Iris pigment epithelial cell (primary cell): ENCODE measurements at regions not wholly inside any gene's neighbourhood (a gene's known extent, or its start where the extent isn't known, plus 50 kb on each side); places are given as distances from the start of the nearest gene placed in this dataset.
"Not testable (repeated sequence)": the region's sequence is repeated elsewhere in the genome, so short reads cannot be mapped to it uniquely, and the experiment has no call there.

ENCODE experiments used
- DNase-seq: peaks from one replicate; pipeline ENCODE4 v3.0.0-alpha.2; 2011; ENCODE audit warnings: low read depth

DNA sequence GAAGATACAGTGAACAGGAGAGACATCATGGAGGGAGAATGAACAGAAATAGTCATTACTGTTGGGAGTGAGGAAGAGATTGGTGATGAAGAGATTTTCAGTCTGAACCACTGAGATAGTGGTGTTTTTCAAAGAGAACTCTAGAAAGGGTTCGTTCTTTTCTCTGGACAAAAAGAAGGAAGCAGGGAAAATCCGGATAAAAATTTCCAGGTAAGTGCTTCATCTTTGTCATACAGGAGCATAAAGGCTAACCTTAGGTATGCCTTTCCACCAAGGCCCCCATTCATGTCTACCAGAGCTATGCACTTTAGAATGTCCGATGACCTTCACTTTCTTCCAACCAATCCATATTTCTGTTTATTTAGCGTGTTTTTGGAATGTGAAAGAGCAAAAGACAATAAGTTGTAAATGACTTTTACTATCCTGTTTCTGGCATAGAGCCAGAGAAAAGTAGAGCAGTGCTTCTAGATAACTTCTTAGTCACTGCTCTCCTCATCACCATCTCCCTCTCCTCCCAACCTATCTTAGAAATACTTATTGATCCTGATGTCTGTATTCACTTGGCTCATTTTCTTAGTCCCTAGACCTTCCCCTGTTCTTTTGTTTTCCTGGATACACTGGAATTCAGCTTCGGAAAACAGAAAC is 116.5 kb downstream of the TTC6 start:
- no peak for DNase-seq

GRCh38 chr14:37712476-37712860 is 117.0 kb downstream of the TTC6 start:
- not testable (repeated sequence) for DNase-seq

DNA sequence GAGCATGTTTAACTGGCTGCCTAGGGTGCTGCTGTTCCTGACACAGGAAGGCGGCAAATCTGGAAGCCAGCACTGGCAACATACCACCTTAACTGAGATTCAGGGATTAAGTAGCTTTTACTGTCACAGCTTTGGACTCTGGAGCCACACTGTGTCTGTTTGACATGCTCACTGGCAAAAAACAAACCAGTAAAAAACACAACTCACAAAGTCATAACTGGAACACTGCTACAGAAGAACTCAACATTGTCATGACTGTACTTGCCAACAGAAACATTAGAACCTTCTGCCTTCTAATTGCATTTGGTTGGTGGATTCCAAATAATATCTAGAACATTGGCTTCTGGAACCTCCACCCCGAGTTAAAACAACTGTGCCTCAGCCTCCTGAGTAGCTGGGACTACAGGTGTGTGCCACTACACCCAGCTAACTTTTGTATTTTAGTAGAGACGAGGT is 117.6 kb downstream of the TTC6 start:
- no peak for DNase-seq

DNA sequence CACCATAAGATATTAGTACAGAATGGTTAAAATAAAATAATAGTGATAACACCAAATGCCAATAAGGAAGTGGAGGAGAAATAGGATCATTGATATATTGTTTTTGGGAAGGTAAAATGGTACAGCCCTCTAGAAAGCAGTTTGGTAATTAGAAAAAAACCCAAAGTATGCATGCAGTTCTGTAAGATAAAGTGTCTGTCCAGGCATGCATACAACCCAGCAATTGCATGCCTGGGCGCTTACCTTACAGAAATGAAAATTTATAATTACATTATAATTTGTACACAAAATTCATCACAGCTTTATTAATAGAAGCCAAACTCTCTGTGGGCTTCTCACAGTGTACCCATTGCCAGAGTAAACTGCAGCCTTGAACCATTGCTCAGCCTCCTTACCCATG is 124.7 kb downstream of the TTC6 start:
- DNase-seq: no peak

DNA sequence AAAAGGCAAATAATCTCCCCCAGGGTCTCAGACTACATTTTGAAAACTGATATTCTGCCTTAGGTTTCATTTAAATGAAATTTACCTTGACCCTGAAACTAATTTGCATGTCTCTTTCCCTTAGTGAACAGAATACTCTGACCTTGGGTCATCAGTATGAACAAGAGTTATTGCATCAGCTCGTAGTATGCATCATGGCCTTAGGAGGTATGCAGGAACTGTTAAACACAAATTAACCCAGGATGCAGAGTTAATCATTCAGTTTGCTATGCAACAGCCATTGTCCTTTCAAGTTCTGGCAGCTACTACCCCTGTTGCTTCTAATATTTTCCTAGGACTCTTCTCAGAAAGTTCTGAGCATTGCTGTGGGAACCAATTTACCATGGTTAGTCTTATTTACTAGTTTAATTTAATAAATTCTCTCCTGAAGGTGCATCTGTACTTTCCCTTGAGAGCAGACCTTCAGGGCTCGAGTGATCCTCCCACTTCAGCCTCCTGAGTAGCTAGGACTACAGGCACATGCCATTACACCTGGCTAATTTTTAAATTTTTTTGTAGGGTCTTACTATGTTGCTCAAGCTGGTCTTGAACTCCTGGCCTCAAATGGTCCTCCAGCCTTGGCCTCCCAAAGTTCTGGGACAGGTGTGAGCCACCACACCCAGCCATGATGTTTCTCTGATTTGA is 126.7 kb downstream of the TTC6 start:
- DNase-seq: peak; percentile 68

DNA sequence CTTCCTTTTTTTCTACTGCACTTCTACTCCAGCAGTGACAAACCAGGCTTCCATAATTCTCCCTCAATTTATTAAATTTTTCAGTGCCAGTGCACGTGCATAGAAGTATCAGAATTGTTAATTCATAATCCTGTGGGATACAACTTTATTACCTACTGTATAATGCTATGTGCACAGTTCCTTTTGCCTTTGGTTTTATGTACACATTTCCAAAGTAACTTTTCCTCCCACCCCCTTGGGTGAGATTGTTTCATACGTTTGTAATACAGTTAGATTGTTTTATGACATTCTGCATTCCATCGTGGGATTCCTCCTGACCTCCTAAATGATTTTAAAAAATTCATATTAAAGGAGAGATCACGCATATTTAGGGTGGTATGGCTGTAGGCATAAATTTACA is 128.1 kb downstream of the TTC6 start:
- DNase-seq: no peak

- no peak for DNase-seq
Measured at GRCh38 chr14:37726708-37727107, 131.3 kb downstream of the TTC6 start.

DNA sequence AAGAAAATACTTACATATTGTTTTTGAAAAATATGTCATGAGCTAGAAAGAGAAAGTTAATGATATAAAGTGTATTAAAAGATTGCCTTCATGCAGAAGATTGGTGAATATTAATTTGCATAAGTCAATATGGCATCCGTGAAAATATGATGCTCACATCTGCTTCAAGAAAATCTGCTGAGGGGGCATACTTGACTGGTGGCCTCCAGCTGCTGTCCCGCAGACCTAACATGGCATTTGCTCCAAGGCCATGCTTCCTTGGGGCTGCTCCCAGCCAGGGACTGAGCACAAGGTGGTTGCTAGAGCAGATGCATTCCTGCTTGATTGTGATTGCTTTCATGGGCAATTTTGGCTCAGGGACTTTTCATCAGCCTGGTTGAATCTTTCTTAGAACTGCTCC is 133.8 kb downstream of the TTC6 start:
- DNase-seq: no peak

DNA sequence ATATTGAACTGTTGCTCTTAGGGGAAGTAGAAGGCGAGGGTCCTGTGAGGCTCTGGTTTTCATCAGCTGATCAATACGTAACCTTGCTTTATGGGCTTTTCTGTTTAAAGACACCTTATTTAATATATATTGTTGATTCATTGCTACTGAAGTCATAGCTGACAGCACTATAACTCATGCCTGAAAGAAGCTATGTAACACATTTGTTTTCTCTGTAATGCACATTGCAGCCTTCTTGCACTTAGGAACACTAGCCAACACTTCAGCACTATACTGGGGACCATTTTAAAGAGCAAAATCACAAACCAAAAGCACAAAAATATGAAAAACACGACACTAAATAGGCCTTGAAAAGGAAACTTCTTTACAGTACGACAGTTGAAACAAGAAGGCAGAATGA is 135.7 kb downstream of the TTC6 start:
- no peak for DNase-seq

DNA sequence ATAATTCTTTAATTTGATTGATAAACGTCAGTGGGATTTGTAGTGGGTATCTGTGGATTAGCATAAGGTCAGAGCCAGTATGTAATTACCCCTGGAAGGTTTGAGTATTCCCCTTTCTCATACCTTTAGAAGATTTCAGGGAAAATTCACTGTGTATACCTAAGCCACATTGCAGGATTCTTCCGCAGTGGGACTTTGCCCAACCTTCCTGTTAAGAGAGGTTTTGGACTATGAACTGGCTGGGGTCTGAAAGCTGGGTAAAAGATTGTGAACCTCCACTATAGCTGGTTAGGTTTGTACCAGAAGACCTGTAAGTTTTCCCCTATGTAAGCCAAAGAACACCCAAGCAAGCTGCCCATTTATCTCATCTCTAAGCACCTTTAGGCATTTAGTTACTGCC is 150.2 kb downstream of the TTC6 start:
- no peak for DNase-seq

GRCh38 chr14:37746140-37746832 is 150.9 kb downstream of the TTC6 start:
- no peak for DNase-seq

- no peak for DNase-seq
Measured at GRCh38 chr14:37753459-37753858, 158.0 kb downstream of the TTC6 start.

DNA sequence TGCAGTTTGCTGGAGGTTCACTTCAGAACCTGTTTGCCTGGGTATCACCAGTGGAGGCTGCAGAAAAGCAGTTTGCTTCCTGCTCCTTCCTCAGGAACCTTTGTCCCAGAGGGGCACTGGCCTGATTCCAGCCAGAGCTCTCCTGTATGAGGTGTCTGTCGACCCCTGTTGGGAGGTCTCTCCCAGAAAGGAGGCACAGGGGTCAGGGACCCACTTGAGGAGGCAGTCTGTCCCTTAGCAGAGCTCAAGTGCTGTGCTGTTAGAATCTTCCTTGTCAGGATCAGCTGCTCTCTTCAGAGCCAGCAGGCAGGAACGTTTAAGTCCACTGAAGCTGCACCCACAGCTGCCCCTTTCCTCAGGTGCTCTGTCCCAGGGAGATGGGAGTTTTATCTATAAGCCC is 164.8 kb downstream of the TTC6 start:
- DNase-seq: not testable (repeated sequence)

GRCh38 chr14:37763266-37763665 is 167.8 kb downstream of the TTC6 start:
- DNase-seq: no peak

DNA sequence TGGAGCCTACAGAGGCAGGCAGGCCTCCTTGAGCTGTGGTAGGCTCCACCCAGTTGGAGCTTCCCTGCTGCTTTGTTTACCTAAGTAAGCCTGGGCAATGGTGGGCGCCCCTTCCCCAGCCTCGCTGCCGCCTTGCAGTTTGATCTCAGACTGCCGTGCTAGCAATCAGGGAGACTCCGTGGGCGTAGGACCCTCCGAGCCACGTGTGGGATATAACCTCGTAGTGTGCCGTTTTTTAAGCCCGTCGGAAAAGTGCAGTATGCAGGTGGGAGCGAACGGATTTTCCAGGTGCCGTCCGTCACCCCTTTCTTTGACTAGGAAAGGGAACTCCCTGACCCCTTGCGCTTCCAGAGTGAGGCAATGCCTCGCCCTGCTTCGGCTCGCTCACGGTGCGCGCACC is 176.9 kb downstream of the TTC6 start:
- not testable (repeated sequence) for DNase-seq

DNA sequence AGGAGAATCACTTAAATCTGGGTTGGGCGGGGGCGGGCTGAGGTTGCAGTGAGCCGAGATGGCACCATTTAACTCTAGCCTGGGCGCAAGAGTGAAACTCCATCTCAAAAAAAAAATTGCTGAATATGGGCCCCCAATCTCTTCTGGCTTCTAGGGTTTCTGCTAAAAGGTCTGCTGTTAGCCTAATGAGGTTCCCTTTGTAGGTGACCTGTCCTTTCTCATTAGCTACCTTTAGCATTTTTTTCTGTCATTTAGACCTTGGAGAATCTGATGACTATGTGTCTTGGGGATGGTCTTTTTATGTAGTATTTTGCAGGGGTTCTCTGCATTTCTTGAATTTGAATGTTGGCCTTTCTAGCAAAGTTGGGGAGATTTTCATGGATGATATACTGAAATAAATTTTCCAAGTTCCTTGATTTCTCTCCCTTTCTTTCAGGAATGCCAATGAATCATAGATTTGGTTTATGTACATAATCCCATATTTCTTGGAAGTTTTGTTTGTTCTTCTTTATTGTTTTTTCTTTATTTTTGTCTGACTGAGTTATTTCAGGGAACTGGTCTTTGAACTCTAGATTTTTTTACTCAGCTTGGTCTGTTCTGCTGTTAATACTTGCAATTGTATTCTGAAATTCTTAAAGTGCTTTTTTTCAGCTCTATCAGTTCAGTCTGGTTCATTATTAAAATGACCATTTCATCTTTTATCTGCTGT is 181.5 kb downstream of the TTC6 start:
- DNase-seq: no peak

DNA sequence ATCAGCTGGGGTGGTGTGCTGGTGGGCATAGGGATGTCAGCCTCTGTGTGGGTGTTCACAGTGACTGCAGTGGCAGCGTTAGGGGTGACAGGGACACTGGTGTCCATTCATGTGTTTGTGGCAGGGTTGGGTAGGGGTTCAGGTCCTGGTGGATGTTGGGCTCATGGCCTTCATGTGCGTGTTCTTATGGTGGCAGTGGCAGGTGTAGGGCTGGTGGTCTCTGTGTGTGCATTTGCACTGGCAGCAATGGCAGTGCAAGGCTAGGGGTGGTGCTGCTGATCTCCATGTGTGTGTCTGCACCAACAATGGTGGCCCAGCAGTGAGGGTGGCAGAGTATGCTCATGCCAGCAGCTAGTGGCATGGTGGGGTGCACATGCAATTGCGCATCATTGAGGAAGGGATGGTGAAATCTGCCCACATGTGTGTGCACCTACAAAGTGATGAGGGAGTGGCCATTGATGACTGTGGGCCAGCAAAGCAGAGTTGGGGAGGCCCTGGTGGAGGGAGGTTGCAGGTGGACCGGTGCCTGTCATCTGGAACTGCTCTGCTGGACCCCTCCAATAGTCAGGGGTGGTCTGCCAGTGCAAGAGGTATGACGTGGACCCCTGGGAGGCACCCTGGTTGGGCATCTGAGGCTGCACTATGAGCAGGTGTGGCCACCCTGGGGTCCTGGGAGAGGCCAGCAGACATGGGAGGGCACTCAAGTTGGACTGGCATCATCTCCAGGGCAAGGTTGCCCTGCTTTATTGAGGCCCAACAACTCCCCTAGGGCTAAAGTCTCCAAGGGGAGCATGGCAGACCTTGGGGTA is 182.9 kb downstream of the TTC6 start:
- DNase-seq: no peak

DNA sequence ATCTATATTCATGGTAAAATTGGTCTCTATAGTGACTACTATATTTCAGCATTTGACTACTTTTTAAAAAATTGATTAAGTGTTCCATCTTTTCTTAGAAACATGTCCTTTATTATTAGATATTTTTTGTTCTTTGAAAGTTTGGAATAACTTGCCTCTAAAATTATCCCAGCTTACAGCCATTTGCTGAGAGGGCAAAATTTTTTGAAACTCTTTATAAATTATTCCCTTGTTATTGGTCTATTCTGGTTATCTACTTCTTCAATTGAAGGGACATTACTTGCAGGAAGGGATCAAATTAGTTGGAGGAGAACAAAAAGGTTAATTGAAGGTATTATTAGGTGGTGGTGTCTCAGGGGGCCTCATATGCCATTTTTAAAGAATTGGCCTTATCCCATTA is 184.1 kb downstream of the TTC6 start:
- no peak for DNase-seq

GRCh38 chr14:37780731-37781130 is 185.3 kb downstream of the TTC6 start:
- DNase-seq: not testable (repeated sequence)

- DNase-seq: not testable (repeated sequence)
Measured at GRCh38 chr14:37784203-37784826, 188.9 kb downstream of the TTC6 start.

- DNase-seq: not testable (repeated sequence)
Measured at GRCh38 chr14:37784827-37785223, 189.4 kb downstream of the TTC6 start.
